Spleen (tissue), 7 donors: ENCODE measurements at regions not wholly inside any gene's neighbourhood (a gene's known extent, or its start where the extent isn't known, plus 50 kb on each side); places are given as distances from the start of the nearest gene placed in this dataset.

Experiments
- CTCF ChIP-seq, 11 experiments: fragments of 200-600 bp in 7 of 11; fragments of 450-650 bp in 4 of 11; sonication (generic) in 4 of 11; IDR thresholded peaks in 8 of 11; conservative IDR thresholded peaks in 3 of 11; 1 replicate in 7 of 11; 2 replicates in 4 of 11; pipeline versions ENCODE4 v1.4.0 to v1.8.0; 2016 to 2021; ENCODE audit warnings: antibody characterized with exemption in 11 of 11, inconsistent platforms in 4 of 11, mild to moderate bottlenecking in 1 of 11
- POLR2A ChIP-seq, 3 donors: fragments of 450-650 bp; IDR thresholded peaks; one replicate each; pipeline ENCODE4 v1.5.1; 2017; ENCODE audit warnings: antibody characterized with exemption in 3 of 3, mild to moderate bottlenecking in 1 of 3
- POLR2AphosphoS5 ChIP-seq, 3 donors: sonication (generic); formaldehyde crosslinking; IDR thresholded peaks; one replicate each; pipeline ENCODE4 v1.5.1; 2017; ENCODE audit warnings: antibody characterized with exemption in 3 of 3
- donor health status: DM: no; HTN: no; CAD: no; lungs with moderate emphysema.
- donor health status: DM: no; HTN: no; CAD: no.
- donor health status: DM: no; HTN: no; CAD: no.

GRCh38 chr11:25242928-25243327, 746.1 kb downstream of the LUZP2 start:
- TF ChIP-seq CTCF (IDR thresholded peaks at IDR 0.05 in 8 of 11, conservative IDR thresholded peaks at IDR 0.05 in 3 of 11) (no peak), POLR2AphosphoS5 (IDR thresholded peaks at IDR 0.05) (no peak), POLR2A (IDR thresholded peaks at IDR 0.05) (no peak)
